ENCODE measurements at regions not wholly inside any gene's neighbourhood (a gene's known extent, or its start where the extent isn't known, plus 50 kb on each side); places are given as distances from the start of the nearest gene placed in this dataset.
A peak's percentile ranks its signal among the peaks of the same experiment; 100 is the strongest.

- H3K4me3 ChIP-seq (ENCODE audit: low read length): no peak overlapping the region
- H3K27ac ChIP-seq (ENCODE audit: low read length): no peak overlapping the region
- H3K27me3 ChIP-seq (ENCODE audit: control insufficient read depth, insufficient read depth, low read length): no peaks in the 10 kb centered on the region
- no peaks in the 10 kb centered on the region for H3K9me3 ChIP-seq (replicated peaks; ENCODE audit: control insufficient read depth, low read depth, low read length)
- WGBS (ENCODE audit: insufficient coverage): 80% methylated on average over 1 of the region's 7 CpGs
- no peak for DNase-seq
- no peaks in the 10 kb centered on the region for H3K4me1 ChIP-seq (ENCODE audit: control insufficient read depth, insufficient read depth, low read length)
- H3K36me3 ChIP-seq (ENCODE audit: control insufficient read depth, insufficient read depth, low read length): no peaks in the 10 kb centered on the region
Measured at GRCh38 chr7:22066522-22066921, 120.8 kb upstream of the CDCA7L start.

GRCh38 chr7:22064816-22065215 lies 119.1 kb upstream of the CDCA7L start:
- H3K4me1 ChIP-seq (ENCODE audit: control insufficient read depth, insufficient read depth, low read length): no peaks in the 10 kb centered on the region
- H3K36me3 ChIP-seq (ENCODE audit: control insufficient read depth, insufficient read depth, low read length): no peaks in the 10 kb centered on the region
- no peak overlapping the region for H3K27ac ChIP-seq (ENCODE audit: low read length)
- H3K4me3 ChIP-seq (ENCODE audit: low read length): no peak overlapping the region
- H3K27me3 ChIP-seq (ENCODE audit: control insufficient read depth, insufficient read depth, low read length): no peaks in the 10 kb centered on the region
- no peaks in the 10 kb centered on the region for H3K9me3 ChIP-seq (replicated peaks; ENCODE audit: control insufficient read depth, low read depth, low read length)
- DNase-seq: no peak
- WGBS (ENCODE audit: insufficient coverage): 89% methylated on average over 2 of the region's 2 CpGs

- H3K36me3 ChIP-seq (ENCODE audit: control insufficient read depth, insufficient read depth, low read length): no peaks in the 10 kb centered on the region
- H3K4me3 ChIP-seq (ENCODE audit: low read length): no peak overlapping the region
- no peaks in the 10 kb centered on the region for H3K4me1 ChIP-seq (ENCODE audit: control insufficient read depth, insufficient read depth, low read length)
- whole genome bisulfite sequencing (ENCODE audit: insufficient coverage): no CpG with 5 or more reads among the region's 2 CpGs
- no peaks in the 10 kb centered on the region for H3K27me3 ChIP-seq (ENCODE audit: control insufficient read depth, insufficient read depth, low read length)
- DNase-seq: peak; percentile 53
- no peaks in the 10 kb centered on the region for H3K9me3 ChIP-seq (replicated peaks; ENCODE audit: control insufficient read depth, low read depth, low read length)
- H3K27ac ChIP-seq (ENCODE audit: low read length): no peak overlapping the region
Measured at GRCh38 chr7:22061775-22062174, 116.1 kb upstream of the CDCA7L start.

- H3K4me1 ChIP-seq (ENCODE audit: control insufficient read depth, insufficient read depth, low read length): no peaks in the 10 kb centered on the region
- no peaks in the 10 kb centered on the region for H3K9me3 ChIP-seq (replicated peaks; ENCODE audit: control insufficient read depth, low read depth, low read length)
- H3K27ac ChIP-seq (ENCODE audit: low read length): no peak overlapping the region
- DNase-seq: no peak
- no peaks in the 10 kb centered on the region for H3K36me3 ChIP-seq (ENCODE audit: control insufficient read depth, insufficient read depth, low read length)
- no peak overlapping the region for H3K4me3 ChIP-seq (ENCODE audit: low read length)
- no CpG with 5 or more reads among the region's 3 CpGs for WGBS (ENCODE audit: insufficient coverage)
- H3K27me3 ChIP-seq (ENCODE audit: control insufficient read depth, insufficient read depth, low read length): no peaks in the 10 kb centered on the region
Measured at GRCh38 chr7:22060863-22061262, 115.2 kb upstream of the CDCA7L start.

GRCh38 chr7:22060197-22060596 lies 114.5 kb upstream of the CDCA7L start:
- Histone ChIP-seq H3K9me3 (replicated peaks; ENCODE audit: control insufficient read depth, low read depth, low read length) (no peaks in the 10 kb centered on the region), H3K36me3 (ENCODE audit: control insufficient read depth, insufficient read depth, low read length) (no peaks in the 10 kb centered on the region), H3K4me3 (ENCODE audit: low read length) (no peak overlapping the region), H3K27me3 (ENCODE audit: control insufficient read depth, insufficient read depth, low read length) (no peaks in the 10 kb centered on the region), H3K27ac (ENCODE audit: low read length) (no peak overlapping the region), H3K4me1 (ENCODE audit: control insufficient read depth, insufficient read depth, low read length) (no peaks in the 10 kb centered on the region)
- DNase-seq: no peak
- WGBS (ENCODE audit: insufficient coverage): no CpG with 5 or more reads among the region's 1 CpG

- H3K4me1 ChIP-seq (ENCODE audit: control insufficient read depth, insufficient read depth, low read length): no peaks in the 10 kb centered on the region
- H3K27me3 ChIP-seq (ENCODE audit: control insufficient read depth, insufficient read depth, low read length): no peaks in the 10 kb centered on the region
- 59% methylated on average over 3 of the region's 6 CpGs for WGBS (ENCODE audit: insufficient coverage)
- no peak overlapping the region for H3K27ac ChIP-seq (ENCODE audit: low read length)
- H3K36me3 ChIP-seq (ENCODE audit: control insufficient read depth, insufficient read depth, low read length): no peaks in the 10 kb centered on the region
- H3K4me3 ChIP-seq (ENCODE audit: low read length): no peak overlapping the region
- no peaks in the 10 kb centered on the region for H3K9me3 ChIP-seq (replicated peaks; ENCODE audit: control insufficient read depth, low read depth, low read length)
- no peak for DNase-seq
Measured at GRCh38 chr7:22055226-22055625, 109.5 kb upstream of the CDCA7L start.

GRCh38 chr7:22052674-22053365 lies 107.1 kb upstream of the CDCA7L start:
- Histone ChIP-seq H3K36me3 (ENCODE audit: control insufficient read depth, insufficient read depth, low read length) (no peaks in the 10 kb centered on the region), H3K9me3 (replicated peaks; ENCODE audit: control insufficient read depth, low read depth, low read length) (no peaks in the 10 kb centered on the region), H3K27me3 (ENCODE audit: control insufficient read depth, insufficient read depth, low read length) (no peaks in the 10 kb centered on the region), H3K4me1 (ENCODE audit: control insufficient read depth, insufficient read depth, low read length) (no peaks in the 10 kb centered on the region), H3K4me3 (ENCODE audit: low read length) (no peak overlapping the region), H3K27ac (ENCODE audit: low read length) (no peak overlapping the region)
- DNase-seq: no peak
- WGBS (ENCODE audit: insufficient coverage): 80% methylated on average over 3 of the region's 9 CpGs

- Histone ChIP-seq H3K27me3 (ENCODE audit: control insufficient read depth, insufficient read depth, low read length) (no peaks in the 10 kb centered on the region), H3K9me3 (replicated peaks; ENCODE audit: control insufficient read depth, low read depth, low read length) (no peaks in the 10 kb centered on the region), H3K27ac (ENCODE audit: low read length) (no peak overlapping the region), H3K4me3 (ENCODE audit: low read length) (no peak overlapping the region), H3K4me1 (ENCODE audit: control insufficient read depth, insufficient read depth, low read length) (no peaks in the 10 kb centered on the region), H3K36me3 (ENCODE audit: control insufficient read depth, insufficient read depth, low read length) (no peaks in the 10 kb centered on the region)
- WGBS (ENCODE audit: insufficient coverage): 37% methylated on average over 10 of the region's 14 CpGs
- no peak for DNase-seq
Measured at GRCh38 chr7:22051886-22052673, 106.4 kb upstream of the CDCA7L start.

- peak; percentile 23 for DNase-seq
- 44% methylated on average over 12 of the region's 17 CpGs for WGBS (ENCODE audit: insufficient coverage)
- no peaks in the 10 kb centered on the region for H3K4me1 ChIP-seq (ENCODE audit: control insufficient read depth, insufficient read depth, low read length)
Measured at GRCh38 chr7:22049766-22050500, 104.2 kb upstream of the CDCA7L start.

GRCh38 chr7:22043367-22043766 lies 97.7 kb upstream of the CDCA7L start:
- WGBS (ENCODE audit: insufficient coverage): 70% methylated on average over 2 of the region's 5 CpGs
- Histone ChIP-seq H3K4me3 (ENCODE audit: low read length) (no peak overlapping the region), H3K9me3 (replicated peaks; ENCODE audit: control insufficient read depth, low read depth, low read length) (no peaks in the 10 kb centered on the region), H3K36me3 (ENCODE audit: control insufficient read depth, insufficient read depth, low read length) (no peaks in the 10 kb centered on the region), H3K27ac (ENCODE audit: low read length) (no peak overlapping the region), H3K27me3 (ENCODE audit: control insufficient read depth, insufficient read depth, low read length) (no peaks in the 10 kb centered on the region), H3K4me1 (ENCODE audit: control insufficient read depth, insufficient read depth, low read length) (no peaks in the 10 kb centered on the region)
- DNase-seq: no peak

More at GRCh38 chr7:22049766-22050500, 104.2 kb upstream of the CDCA7L start:
- Histone ChIP-seq H3K4me3 (ENCODE audit: low read length) (no peak overlapping the region), H3K27me3 (ENCODE audit: control insufficient read depth, insufficient read depth, low read length) (no peaks in the 10 kb centered on the region), H3K9me3 (replicated peaks; ENCODE audit: control insufficient read depth, low read depth, low read length) (no peaks in the 10 kb centered on the region), H3K36me3 (ENCODE audit: control insufficient read depth, insufficient read depth, low read length) (no peaks in the 10 kb centered on the region), H3K27ac (ENCODE audit: low read length) (no peak overlapping the region)

Measured in muscle of leg (tissue), 3 donors.